Liver (tissue), 3 donors: ENCODE measurements at regions not wholly inside any gene's neighbourhood (a gene's known extent, or its start where the extent isn't known, plus 50 kb on each side); places are given as distances from the start of the nearest gene placed in this dataset.

Source experiments
- CTCF ChIP-seq: fragments of 150-350 bp; IDR thresholded peaks from 2 replicates; pipeline ENCODE4 v1.5.1; 2017; ENCODE audit warnings: improper control_type of control experiment, low read depth, low read length; ENCODE audit not compliant: missing input control
- GABPA ChIP-seq, 2 donors: IDR thresholded peaks in 1 of 2; conservative IDR thresholded peaks in 1 of 2; 2 replicates each; pipeline ENCODE4 v1.6.1; 2016; ENCODE audit warnings: antibody characterized with exemption in 2 of 2, mild to moderate bottlenecking in 1 of 2, moderate library complexity in 1 of 2
- JUND ChIP-seq, 2 donors: IDR thresholded peaks; 2 replicates each; pipeline ENCODE4 v1.6.1; 2016; ENCODE audit warnings: antibody characterized with exemption in 2 of 2
- RAD21 ChIP-seq, 2 donors: IDR thresholded peaks; 2 replicates each; pipeline ENCODE4 v1.6.1; 2016; ENCODE audit warnings: antibody characterized with exemption in 2 of 2, mild to moderate bottlenecking in 2 of 2
- YY1 ChIP-seq: IDR thresholded peaks from 2 replicates; pipeline ENCODE4 v1.6.1; 2016; ENCODE audit warnings: antibody characterized with exemption, mild to moderate bottlenecking
- donor health status: healthy.
- donor health status: healthy.

- TF ChIP-seq CTCF, result no peak
- no peak for TF ChIP-seq JUND (IDR thresholded peaks at IDR 0.05)
- no peak for TF ChIP-seq GABPA (IDR thresholded peaks at IDR 0.05 in 1 of 2, conservative IDR thresholded peaks at IDR 0.05 in 1 of 2)
- TF ChIP-seq YY1, result no peak
- TF ChIP-seq RAD21 (IDR thresholded peaks at IDR 0.05), result no peak
These were observed 355.0 kb upstream of the KLHL29 start for GRCh38 chr2:23029951-23030350.
